Ishikawa (cell line): ENCODE measurements at regions not wholly inside any gene's neighbourhood (a gene's known extent, or its start where the extent isn't known, plus 50 kb on each side); places are given as distances from the start of the nearest gene placed in this dataset.

ENCODE experiments used
- CEBPB ChIP-seq: IDR thresholded peaks from 2 replicates; pipeline ENCODE4 v1.6.1; 2012
- CREB1 ChIP-seq: IDR thresholded peaks from 2 replicates; pipeline ENCODE4 v1.6.1; 2012; ENCODE audit warnings: low read depth
- EGR1 ChIP-seq: IDR thresholded peaks from 2 replicates; pipeline ENCODE4 v1.6.1; 2012
- EP300 ChIP-seq: IDR thresholded peaks from 2 replicates; pipeline ENCODE4 v1.6.1; 2012; ENCODE audit warnings: borderline replicate concordance
- FOXM1 ChIP-seq: IDR thresholded peaks from 2 replicates; pipeline ENCODE4 v1.6.1; 2012; ENCODE audit warnings: low read depth, borderline replicate concordance
- MAX ChIP-seq: IDR thresholded peaks from 2 replicates; pipeline ENCODE4 v1.6.1; 2012
- NFIC ChIP-seq: IDR thresholded peaks from 2 replicates; pipeline ENCODE4 v1.6.1; 2012
- RAD21 ChIP-seq: IDR thresholded peaks from 2 replicates; pipeline ENCODE4 v1.6.1; 2012; ENCODE audit warnings: low read depth
- TAF1 ChIP-seq: IDR thresholded peaks from 2 replicates; pipeline ENCODE4 v1.6.1; 2012; ENCODE audit warnings: low read depth, mild to moderate bottlenecking
- TCF12 ChIP-seq: IDR thresholded peaks from 2 replicates; pipeline ENCODE4 v1.6.1; 2012; ENCODE audit warnings: low read depth
- TEAD4 ChIP-seq: IDR thresholded peaks from 2 replicates; pipeline ENCODE4 v1.6.1; 2012
- YY1 ChIP-seq: IDR thresholded peaks from 2 replicates; pipeline ENCODE4 v1.6.1; 2012; ENCODE audit warnings: low read depth
- ZBTB7A ChIP-seq: IDR thresholded peaks from 2 replicates; pipeline ENCODE4 v1.6.1; 2012; ENCODE audit warnings: low read depth
- TF ChIP-seq, protein P1 (sequence below): IDR thresholded peaks from 2 replicates; pipeline ENCODE4 v1.6.1; 2012
- TF ChIP-seq, protein P2 (sequence below): IDR thresholded peaks from 2 replicates; pipeline ENCODE4 v1.6.1; 2012; ENCODE audit warnings: low read depth, mild to moderate bottlenecking

- no peak for TF ChIP-seq FOXM1
- TF ChIP-seq NFIC, result no peak
These were observed 446.0 kb upstream of the DCN start for GRCh38 chr12:91628656-91629055.

DNA sequence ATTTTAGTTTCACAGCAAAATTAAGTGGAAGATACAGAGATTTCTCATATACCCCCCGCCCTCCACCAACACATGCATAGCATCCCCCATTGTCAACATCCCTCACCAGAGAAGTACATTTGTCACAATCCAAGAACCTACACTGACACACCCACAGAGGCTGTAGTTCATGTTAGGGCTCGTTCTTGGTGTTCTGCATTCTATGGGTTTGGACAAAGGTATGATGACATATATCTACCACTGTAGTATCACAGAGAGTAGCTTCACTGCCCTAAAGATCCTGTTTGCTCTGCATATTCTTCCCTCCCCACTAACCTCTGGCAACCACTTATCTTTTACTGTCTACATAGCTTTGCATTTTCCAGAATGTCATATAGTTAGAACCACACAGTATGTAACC lies 444.6 kb upstream of the DCN start:
- TF ChIP-seq TAF1, result no peak

DNA sequence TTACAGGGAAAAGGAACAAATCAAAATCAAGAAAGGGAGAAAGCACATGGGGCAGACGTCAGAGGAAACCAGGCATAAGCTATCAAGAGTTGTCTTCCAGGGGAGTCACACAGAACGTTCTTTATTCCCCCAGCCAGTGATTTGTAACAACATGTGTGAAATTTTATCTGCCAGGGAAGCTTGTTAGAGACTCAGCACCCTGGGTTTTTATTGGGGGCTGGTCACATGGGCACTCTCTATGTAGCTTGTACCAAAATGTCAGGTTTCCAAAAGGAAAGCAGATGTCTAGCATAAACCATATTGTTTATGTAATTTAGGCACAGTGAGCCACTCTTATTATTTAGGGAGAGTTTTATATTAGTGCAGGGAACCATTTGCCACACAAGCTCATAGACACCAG lies 440.4 kb upstream of the DCN start:
- no peak for TF ChIP-seq EP300
- TF ChIP-seq, protein P1, sequence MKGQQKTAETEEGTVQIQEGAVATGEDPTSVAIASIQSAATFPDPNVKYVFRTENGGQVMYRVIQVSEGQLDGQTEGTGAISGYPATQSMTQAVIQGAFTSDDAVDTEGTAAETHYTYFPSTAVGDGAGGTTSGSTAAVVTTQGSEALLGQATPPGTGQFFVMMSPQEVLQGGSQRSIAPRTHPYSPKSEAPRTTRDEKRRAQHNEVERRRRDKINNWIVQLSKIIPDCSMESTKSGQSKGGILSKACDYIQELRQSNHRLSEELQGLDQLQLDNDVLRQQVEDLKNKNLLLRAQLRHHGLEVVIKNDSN, result no peak
- TF ChIP-seq FOXM1, result no peak
- no peak for TF ChIP-seq TEAD4
- TF ChIP-seq CEBPB, result no peak
- no peak for TF ChIP-seq TAF1
- TF ChIP-seq MAX, result no peak
- no peak for TF ChIP-seq EGR1
- TF ChIP-seq, protein P2, sequence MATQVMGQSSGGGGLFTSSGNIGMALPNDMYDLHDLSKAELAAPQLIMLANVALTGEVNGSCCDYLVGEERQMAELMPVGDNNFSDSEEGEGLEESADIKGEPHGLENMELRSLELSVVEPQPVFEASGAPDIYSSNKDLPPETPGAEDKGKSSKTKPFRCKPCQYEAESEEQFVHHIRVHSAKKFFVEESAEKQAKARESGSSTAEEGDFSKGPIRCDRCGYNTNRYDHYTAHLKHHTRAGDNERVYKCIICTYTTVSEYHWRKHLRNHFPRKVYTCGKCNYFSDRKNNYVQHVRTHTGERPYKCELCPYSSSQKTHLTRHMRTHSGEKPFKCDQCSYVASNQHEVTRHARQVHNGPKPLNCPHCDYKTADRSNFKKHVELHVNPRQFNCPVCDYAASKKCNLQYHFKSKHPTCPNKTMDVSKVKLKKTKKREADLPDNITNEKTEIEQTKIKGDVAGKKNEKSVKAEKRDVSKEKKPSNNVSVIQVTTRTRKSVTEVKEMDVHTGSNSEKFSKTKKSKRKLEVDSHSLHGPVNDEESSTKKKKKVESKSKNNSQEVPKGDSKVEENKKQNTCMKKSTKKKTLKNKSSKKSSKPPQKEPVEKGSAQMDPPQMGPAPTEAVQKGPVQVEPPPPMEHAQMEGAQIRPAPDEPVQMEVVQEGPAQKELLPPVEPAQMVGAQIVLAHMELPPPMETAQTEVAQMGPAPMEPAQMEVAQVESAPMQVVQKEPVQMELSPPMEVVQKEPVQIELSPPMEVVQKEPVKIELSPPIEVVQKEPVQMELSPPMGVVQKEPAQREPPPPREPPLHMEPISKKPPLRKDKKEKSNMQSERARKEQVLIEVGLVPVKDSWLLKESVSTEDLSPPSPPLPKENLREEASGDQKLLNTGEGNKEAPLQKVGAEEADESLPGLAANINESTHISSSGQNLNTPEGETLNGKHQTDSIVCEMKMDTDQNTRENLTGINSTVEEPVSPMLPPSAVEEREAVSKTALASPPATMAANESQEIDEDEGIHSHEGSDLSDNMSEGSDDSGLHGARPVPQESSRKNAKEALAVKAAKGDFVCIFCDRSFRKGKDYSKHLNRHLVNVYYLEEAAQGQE, result no peak
- TF ChIP-seq ZBTB7A, result no peak
- no peak for TF ChIP-seq NFIC
- TF ChIP-seq YY1, result no peak

DNA sequence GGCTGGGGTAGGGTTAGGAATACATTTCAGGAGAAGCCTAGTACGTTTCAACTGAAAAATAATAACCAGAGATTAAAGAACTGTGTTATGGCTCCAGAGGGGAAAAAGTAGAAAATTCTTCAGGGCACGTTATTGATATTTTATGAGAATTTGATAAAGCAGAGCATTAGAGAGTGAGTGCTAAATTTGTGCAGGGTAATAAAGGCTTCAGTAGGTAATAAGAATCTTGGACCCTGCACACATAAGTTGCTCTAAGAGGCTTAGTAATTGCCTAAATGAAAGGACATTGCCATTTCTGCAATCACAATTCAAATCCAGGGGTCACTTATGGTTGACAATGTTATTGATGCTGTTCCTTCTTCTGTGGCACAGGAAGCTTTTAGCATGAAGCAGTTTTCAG lies 439.4 kb upstream of the DCN start:
- no peak for TF ChIP-seq TCF12
- TF ChIP-seq TEAD4, result no peak
- no peak for TF ChIP-seq NFIC
- TF ChIP-seq CREB1, result no peak
- TF ChIP-seq, protein P1, result no peak

DNA sequence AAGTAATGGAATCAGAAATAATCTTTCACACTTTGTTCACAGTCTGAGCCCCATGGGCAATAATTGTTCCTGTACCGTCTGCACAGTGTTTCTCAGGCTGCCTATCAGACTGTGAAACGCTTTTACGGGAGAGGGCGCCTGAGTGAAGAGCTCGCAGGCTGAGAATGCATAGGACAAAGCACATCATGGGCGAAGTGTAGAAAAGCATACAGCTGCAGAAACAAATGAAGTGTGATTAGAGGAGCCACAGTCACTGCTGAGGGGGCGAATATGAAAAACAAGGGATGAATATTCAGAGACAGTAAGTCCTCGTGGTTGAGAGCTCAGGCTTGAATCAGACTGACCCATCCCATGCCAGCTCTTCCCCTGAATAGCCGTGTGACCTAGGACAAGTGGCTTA lies 438.4 kb upstream of the DCN start:
- TF ChIP-seq, protein P2, result no peak
- TF ChIP-seq CEBPB (no peak), MAX (no peak)

DNA sequence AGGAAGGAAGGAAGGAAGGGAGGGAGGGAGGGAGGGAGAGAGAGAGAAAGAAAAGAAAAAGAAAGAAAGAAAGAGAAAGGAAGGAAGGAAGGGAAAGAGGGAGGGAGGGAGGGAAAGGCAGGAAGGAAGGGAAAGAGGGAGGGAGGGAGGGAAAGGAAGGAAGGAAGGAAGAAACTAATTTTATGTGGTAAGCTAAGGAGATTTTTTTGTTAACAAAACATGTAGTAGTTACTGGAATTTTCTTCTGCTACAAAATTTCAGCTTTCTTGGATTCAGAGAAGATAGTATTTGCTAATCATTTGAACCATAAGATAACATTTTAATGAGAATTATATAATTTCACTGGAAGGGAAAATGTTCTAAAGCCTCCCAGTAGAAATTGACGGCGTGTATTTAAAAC lies 437.8 kb upstream of the DCN start:
- TF ChIP-seq EP300 (no peak), CEBPB (no peak), MAX (no peak), TCF12 (no peak), TEAD4 (no peak)
- TF ChIP-seq, protein P2, result no peak

GRCh38 chr12:91618281-91618680 lies 435.7 kb upstream of the DCN start:
- no peak for TF ChIP-seq NFIC
- no peak for TF ChIP-seq TAF1
- no peak for TF ChIP-seq TCF12
- TF ChIP-seq EP300, result no peak
- no peak for TF ChIP-seq FOXM1
- no peak for TF ChIP-seq EGR1
- TF ChIP-seq MAX, result no peak
- TF ChIP-seq CEBPB, result no peak
- no peak for TF ChIP-seq ZBTB7A
- TF ChIP-seq, protein P1, result no peak
- TF ChIP-seq, protein P2, result no peak
- TF ChIP-seq CREB1, result no peak
- TF ChIP-seq YY1, result no peak
- no peak for TF ChIP-seq TEAD4
- TF ChIP-seq RAD21, result no peak
